GM12878 (cell line): ENCODE measurements at regions not wholly inside any gene's neighbourhood (a gene's known extent, or its start where the extent isn't known, plus 50 kb on each side); places are given as distances from the start of the nearest gene placed in this dataset.

Experiments used
- ATAC-seq: fragments of 200-7000 bp; cut with Tn5 transposase; 3 replicates; pipeline ENCODE4 v1.9.1; 2020; ENCODE audit warnings: mild to moderate bottlenecking, moderate library complexity
- BruUV-seq: library from RNA; stranded (reverse); fragments of 400-500 nt; replicated peaks from 2 replicates; lab custom pipeline; 2021; lab: Mats Ljungman, UMichigan
- CTCF ChIA-PET: fragments of 300-600 bp; sonication (Branson Sonifier 250); formaldehyde crosslinking; extraction: SDS; loops from one replicate; lab custom pipeline; 2021; ENCODE audit warnings: inconsistent platforms; lab: Yijun Ruan, JAX
- POLR2A ChIA-PET: fragments of 350-600 bp; formaldehyde crosslinking; extraction: SDS; loops from one replicate; lab custom pipeline; 2021; ENCODE audit warnings: inconsistent platforms; lab: Charles Lee
- RAD21 ChIA-PET: fragments of 300-600 bp; sonication (Branson Sonifier 250); formaldehyde crosslinking; loops from one replicate; lab custom pipeline; 2023; ENCODE audit warnings: antibody characterized with exemption; ENCODE audit not compliant: unreplicated experiment; lab: Charles Lee
- SMC1A ChIA-PET: fragments of 300-600 bp; sonication (Branson Sonifier 250); formaldehyde crosslinking; loops from one replicate; lab custom pipeline; 2023; ENCODE audit not compliant: unreplicated experiment, uncharacterized antibody; lab: Charles Lee
- DNase-seq: peaks from one replicate; pipeline ENCODE4 v3.0.0-alpha.2; 2011; ENCODE audit warnings: low read depth, low spot score
- FAIRE-seq: peaks from 3 replicates; lab custom pipeline; 2011; peaks lifted over from hg19 to GRCh38; lab: Jason Lieb, UNC
- H2AFZ ChIP-seq: 2 replicates; pipeline ENCODE4 v1.6.0; 2011; ENCODE audit warnings: low read depth, low read length, control low read depth; ENCODE audit not compliant: control insufficient read depth
- H3K27ac ChIP-seq: 2 replicates; pipeline ENCODE4 v1.5.1; 2011; ENCODE audit warnings: control low read depth; ENCODE audit not compliant: control insufficient read depth, insufficient read depth
- H3K27me3 ChIP-seq, 2 experiments: replicated peaks in 1 of 2; 2 replicates each; pipeline versions ENCODE4 v1.6.0 to v1.6.1; 2011; ENCODE audit warnings: low read length in 1 of 2; ENCODE audit not compliant: control insufficient read depth in 2 of 2, insufficient read depth in 2 of 2
- H3K36me3 ChIP-seq, 2 experiments: 2 replicates each; pipeline ENCODE4 v1.5.1; 2011; ENCODE audit warnings: low read length in 1 of 2; ENCODE audit not compliant: control insufficient read depth in 2 of 2, insufficient read depth in 2 of 2
- H3K4me1 ChIP-seq: 2 replicates; pipeline ENCODE4 v1.6.1; 2011; ENCODE audit warnings: mild to moderate bottlenecking, low read length, moderate library complexity, mixed read lengths; ENCODE audit not compliant: control insufficient read depth, insufficient read depth
- H3K4me2 ChIP-seq: 2 replicates; pipeline ENCODE4 v1.6.0; 2011; ENCODE audit warnings: control low read depth; ENCODE audit not compliant: control insufficient read depth, insufficient read depth
- H3K4me3 ChIP-seq: fragments of 200-600 bp; sonication (generic); 2 replicates; pipeline ENCODE4 v1.5.1; 2016
- H3K79me2 ChIP-seq: 2 replicates; pipeline ENCODE4 v1.6.0; 2011; ENCODE audit warnings: low read length; ENCODE audit not compliant: control insufficient read depth, insufficient read depth
- H3K9ac ChIP-seq: 2 replicates; pipeline ENCODE4 v1.8.0; 2011; ENCODE audit warnings: low read length, control low read depth, mixed read lengths; ENCODE audit not compliant: control insufficient read depth, insufficient read depth
- H3K9me3 ChIP-seq: replicated peaks from 3 replicates; pipeline ENCODE4 v1.5.1; 2011; ENCODE audit warnings: mild to moderate bottlenecking, low read length; ENCODE audit not compliant: control insufficient read depth, insufficient read depth
- H4K20me1 ChIP-seq: 2 replicates; pipeline ENCODE4 v1.6.0; 2011; ENCODE audit not compliant: control insufficient read depth, insufficient read depth
- BHLHE40 ChIP-seq, 2 experiments: fragments of 450-650 bp in 1 of 2; IDR thresholded peaks; 2 replicates each; pipeline ENCODE4 v1.6.1; 2011 to 2017; ENCODE audit warnings: low read depth in 2 of 2, borderline replicate concordance in 1 of 2, improper control_type of control experiment in 1 of 2, low read length in 1 of 2, mild to moderate bottlenecking in 1 of 2
- CHD2 ChIP-seq: IDR thresholded peaks from 2 replicates; pipeline ENCODE4 v1.6.1; 2011; ENCODE audit warnings: low read depth, low read length, improper control_type of control experiment, borderline replicate concordance
- PKNOX1 ChIP-seq: fragments of 450-650 bp; IDR thresholded peaks from 2 replicates; pipeline ENCODE4 v1.6.1; 2016; ENCODE audit warnings: mild to moderate bottlenecking
- SMARCA5 ChIP-seq: fragments of 450-650 bp; IDR thresholded peaks from 2 replicates; pipeline ENCODE4 v1.6.1; 2017; ENCODE audit warnings: mild to moderate bottlenecking
- SUPT20H ChIP-seq: IDR thresholded peaks from 2 replicates; pipeline ENCODE4 v1.6.1; 2011; ENCODE audit warnings: low read depth, mild to moderate bottlenecking, low read length, moderate library complexity, borderline replicate concordance; ENCODE audit not compliant: control insufficient read depth
- SUZ12 ChIP-seq: fragments of 200-600 bp; sonication (generic); IDR thresholded peaks from one replicate; pipeline ENCODE4 v1.6.1; 2018; ENCODE audit warnings: antibody characterized with exemption, mild to moderate bottlenecking; ENCODE audit not compliant: unreplicated experiment
- TAF1 ChIP-seq: IDR thresholded peaks from 2 replicates; pipeline ENCODE4 v1.6.1; 2011; ENCODE audit warnings: mild to moderate bottlenecking, low read depth, low read length, borderline replicate concordance
- WRNIP1 ChIP-seq: IDR thresholded peaks from 2 replicates; pipeline ENCODE4 v1.6.1; 2011; ENCODE audit warnings: low read depth, low read length, improper control_type of control experiment, borderline replicate concordance
- ZNF207 ChIP-seq: fragments of 450-650 bp; IDR thresholded peaks from 2 replicates; pipeline ENCODE4 v1.6.1; 2014; ENCODE audit warnings: antibody characterized with exemption, mild to moderate bottlenecking, borderline replicate concordance
- WGBS: methylation state at CpG from one replicate; pipeline ENCODE4 v1.1.6; 2016; ENCODE audit warnings: low lambda C conversion rate; ENCODE audit not compliant: insufficient replicate concordance, insufficient coverage; ENCODE audit errors: missing lambda C conversion rate; 5-methylcytosine and 5-hydroxymethylcytosine counted together
- in situ Hi-C: fragments of 300-500 bp; cut with MboI; formaldehyde crosslinking; loops from 9 replicates; pipeline ENCODE4 v1.14.3; 2018; ENCODE audit warnings: mixed read lengths
- intact Hi-C: fragments of 100-400 bp; cut with micrococcal nuclease; formaldehyde crosslinking; loops from one replicate; pipeline ENCODE4 v1.14.2; 2022; ENCODE audit not compliant: unreplicated experiment
- TF ChIP-seq, protein P1 (sequence below): fragments of 450-650 bp; IDR thresholded peaks from 2 replicates; pipeline ENCODE4 v1.6.1; 2017; ENCODE audit warnings: antibody characterized with exemption, mild to moderate bottlenecking, moderate library complexity

DNA sequence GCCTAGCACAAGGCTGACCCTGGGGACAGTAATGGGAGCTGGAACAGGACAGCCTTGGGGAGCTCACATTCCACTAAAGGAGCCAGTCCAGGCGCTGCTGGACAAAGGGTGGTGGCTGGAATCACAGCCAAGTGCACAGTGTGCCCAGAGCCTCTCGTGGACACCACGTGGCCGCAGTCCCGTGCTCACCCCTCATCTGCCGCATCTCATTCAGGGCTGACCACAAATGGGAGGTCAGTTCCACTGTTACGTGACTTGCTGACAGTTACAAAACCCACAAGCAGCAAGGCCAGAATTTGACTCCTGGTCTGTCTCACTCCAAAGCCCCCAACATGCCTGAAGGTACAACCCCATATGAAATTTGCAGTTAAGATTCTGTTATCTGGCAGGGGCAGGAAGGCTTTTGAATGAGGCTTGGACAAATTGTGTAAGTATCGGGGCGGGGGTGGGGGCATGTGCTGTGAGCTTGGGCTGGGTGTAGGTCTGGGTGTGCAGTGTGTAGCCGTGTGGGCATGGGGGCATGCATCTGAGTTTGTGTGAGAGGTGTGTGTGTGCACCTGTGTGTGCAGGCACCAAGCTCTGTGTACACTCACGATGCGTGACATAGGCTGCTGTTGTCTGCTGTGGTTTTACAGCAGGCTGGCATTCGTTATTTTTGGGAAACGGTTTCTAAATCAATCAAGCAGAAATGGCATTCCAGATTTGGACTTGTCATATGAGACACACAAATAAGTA is 301.7 kb downstream of the BRD1 start:
- no peaks in the 10 kb centered on the region; the same call in 1 of the 2 replicates for H4K20me1 ChIP-seq
- DNase-seq (no peak), FAIRE-seq (no peak), ATAC-seq (no peak)
- intact Hi-C loops = no loop called here
- H2AFZ ChIP-seq = no peak overlapping the region
- BruUV-seq = no TSS peak
- in situ Hi-C loops = no loop called here
- ChIA-PET POLR2A (no interaction called here), RAD21 (no interaction called here), CTCF (no interaction called here), SMC1A (no interaction called here)
- no peaks in the 10 kb centered on the region for H3K27me3 ChIP-seq
- 21% methylated on average over 14 of the region's 14 CpGs for WGBS
- H3K4me3 ChIP-seq = no peak overlapping the region
- no peaks in the 10 kb centered on the region for H3K4me1 ChIP-seq
- H3K79me2 ChIP-seq = no peaks in the 10 kb centered on the region
- TF ChIP-seq SUPT20H (no peak), BHLHE40 (IDR thresholded peaks at IDR 0.05; ENCODE audit: borderline replicate concordance in 1 of 2, low read depth in 2 of 2, low read length in 1 of 2) (peak in 1 of 2 experiments; percentile 18; a peak in 1 of 4 replicates)
- no peak overlapping the region for H3K27ac ChIP-seq
- H3K4me2 ChIP-seq = no peak overlapping the region
- no peaks in the 10 kb centered on the region; the same call in 2 of the 3 replicates for H3K9me3 ChIP-seq
- no peaks in the 10 kb centered on the region for H3K36me3 ChIP-seq
- H3K9ac ChIP-seq = no peak overlapping the region

DNA sequence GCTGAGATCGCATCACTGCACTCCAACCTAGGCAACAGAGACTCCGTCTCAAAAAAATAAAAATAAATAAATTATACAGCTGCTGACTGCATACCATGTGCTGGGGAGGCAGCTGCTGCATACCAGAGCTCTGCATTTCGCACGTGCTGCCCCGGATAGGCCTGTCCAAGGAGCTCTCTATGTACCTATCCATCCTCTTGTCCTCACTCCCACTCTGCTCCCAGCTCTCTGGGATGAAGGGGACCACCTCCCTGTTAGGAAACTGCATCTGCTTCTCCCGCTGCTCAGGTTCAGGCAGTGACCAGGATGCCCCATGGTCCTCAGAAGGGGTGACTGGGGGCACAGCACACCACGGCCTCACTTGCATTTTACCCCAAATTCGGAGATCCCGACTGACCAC is 302.3 kb downstream of the BRD1 start:
- no peak for ATAC-seq
- Histone ChIP-seq H3K9me3 (no peaks in the 10 kb centered on the region; the same call in 2 of the 3 replicates), H3K4me3 (no peak overlapping the region), H3K79me2 (no peaks in the 10 kb centered on the region), H3K27ac (no peak overlapping the region), H3K36me3 (no peaks in the 10 kb centered on the region), H3K27me3 (no peaks in the 10 kb centered on the region), H3K4me1 (no peaks in the 10 kb centered on the region), H3K4me2 (no peak overlapping the region), H2AFZ (no peak overlapping the region), H3K9ac (no peak overlapping the region), H4K20me1 (no peaks in the 10 kb centered on the region; the same call in 1 of the 2 replicates)
- ChIA-PET RAD21 (no interaction called here), CTCF (no interaction called here), POLR2A (no interaction called here), SMC1A (no interaction called here)
- no TSS peak for BruUV-seq
- no peak for DNase-seq
- in situ Hi-C loops (no loop called here), intact Hi-C loops (no loop called here)
- no peak for FAIRE-seq
- 55% methylated on average over 9 of the region's 9 CpGs for WGBS
- TF ChIP-seq WRNIP1 (no peak), SUZ12 (no peak), TAF1 (no peak), PKNOX1 (no peak), CHD2 (no peak), SMARCA5 (no peak), ZNF207 (no peak)
- TF ChIP-seq, protein P1, sequence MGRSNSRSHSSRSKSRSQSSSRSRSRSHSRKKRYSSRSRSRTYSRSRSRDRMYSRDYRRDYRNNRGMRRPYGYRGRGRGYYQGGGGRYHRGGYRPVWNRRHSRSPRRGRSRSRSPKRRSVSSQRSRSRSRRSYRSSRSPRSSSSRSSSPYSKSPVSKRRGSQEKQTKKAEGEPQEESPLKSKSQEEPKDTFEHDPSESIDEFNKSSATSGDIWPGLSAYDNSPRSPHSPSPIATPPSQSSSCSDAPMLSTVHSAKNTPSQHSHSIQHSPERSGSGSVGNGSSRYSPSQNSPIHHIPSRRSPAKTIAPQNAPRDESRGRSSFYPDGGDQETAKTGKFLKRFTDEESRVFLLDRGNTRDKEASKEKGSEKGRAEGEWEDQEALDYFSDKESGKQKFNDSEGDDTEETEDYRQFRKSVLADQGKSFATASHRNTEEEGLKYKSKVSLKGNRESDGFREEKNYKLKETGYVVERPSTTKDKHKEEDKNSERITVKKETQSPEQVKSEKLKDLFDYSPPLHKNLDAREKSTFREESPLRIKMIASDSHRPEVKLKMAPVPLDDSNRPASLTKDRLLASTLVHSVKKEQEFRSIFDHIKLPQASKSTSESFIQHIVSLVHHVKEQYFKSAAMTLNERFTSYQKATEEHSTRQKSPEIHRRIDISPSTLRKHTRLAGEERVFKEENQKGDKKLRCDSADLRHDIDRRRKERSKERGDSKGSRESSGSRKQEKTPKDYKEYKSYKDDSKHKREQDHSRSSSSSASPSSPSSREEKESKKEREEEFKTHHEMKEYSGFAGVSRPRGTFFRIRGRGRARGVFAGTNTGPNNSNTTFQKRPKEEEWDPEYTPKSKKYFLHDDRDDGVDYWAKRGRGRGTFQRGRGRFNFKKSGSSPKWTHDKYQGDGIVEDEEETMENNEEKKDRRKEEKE = no peak
